Hippocampal formation (tissue), 2 donors: ENCODE measurements at regions not wholly inside any gene's neighbourhood (a gene's known extent, or its start where the extent isn't known, plus 50 kb on each side); places are given as distances from the start of the nearest gene placed in this dataset.

Experiments used
- DNase-seq, 2 donors: peaks; one replicate each; lab custom pipeline; 2025; lab: John Stamatoyannopoulos, UW

DNA sequence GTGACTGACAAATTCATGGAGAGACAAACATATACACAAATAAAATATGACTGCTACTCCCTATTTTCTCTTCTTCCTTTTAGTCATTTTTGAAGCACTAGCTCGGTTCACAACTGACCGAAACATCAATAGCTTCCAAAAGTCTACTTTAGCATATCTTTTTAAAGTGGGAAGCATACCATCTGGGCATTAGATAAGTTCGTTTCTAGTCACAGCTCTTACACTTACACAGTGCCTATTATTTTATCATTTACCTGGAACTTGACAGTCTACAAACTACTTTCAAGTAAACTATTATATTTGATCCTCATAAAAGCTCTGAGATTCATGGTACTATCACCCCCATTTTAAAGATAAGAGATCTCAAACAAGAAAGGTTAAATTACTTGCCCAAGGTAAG lies 458.5 kb downstream of the LMO7 start:
- DNase-seq = no peak

DNA sequence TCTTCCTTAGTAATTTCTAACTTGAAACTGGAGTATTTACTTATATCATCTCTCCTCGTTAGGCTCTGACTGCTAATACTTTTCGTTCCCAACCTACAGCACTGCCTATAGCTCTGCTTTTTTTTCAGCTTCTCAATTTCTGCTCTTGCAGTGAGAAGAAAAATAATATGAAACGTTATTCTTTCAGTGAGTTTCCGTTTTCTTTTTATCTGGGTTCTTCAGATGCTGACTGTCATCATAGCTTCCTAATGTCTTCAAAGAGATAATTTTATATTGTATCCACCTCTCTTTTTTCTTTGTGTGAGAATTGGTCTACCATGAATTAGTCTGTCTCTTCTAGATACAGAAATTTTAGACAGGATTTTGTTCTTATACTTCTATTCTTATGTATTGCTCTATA lies 454.9 kb downstream of the LMO7 start:
- DNase-seq = no peak

DNA sequence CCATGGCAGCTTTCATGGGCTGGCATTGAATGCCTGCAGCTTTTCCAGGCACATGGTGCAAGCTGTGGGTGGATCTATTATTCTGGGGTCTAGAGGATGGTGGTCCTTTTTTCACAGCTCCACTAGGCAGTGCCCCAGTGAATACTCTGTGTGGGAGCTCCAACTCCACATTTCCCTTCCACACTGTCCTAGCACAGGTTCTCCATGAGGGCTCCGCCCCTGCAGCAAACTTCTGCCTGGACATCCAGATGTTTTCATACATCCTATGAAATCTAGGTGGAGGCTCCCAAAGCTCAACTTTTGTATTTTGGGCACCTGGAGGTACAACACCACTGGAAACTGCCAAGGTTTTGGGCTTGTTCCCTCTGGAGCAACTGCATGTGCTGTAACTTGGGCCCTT lies 450.6 kb downstream of the LMO7 start:
- no peak for DNase-seq

DNA sequence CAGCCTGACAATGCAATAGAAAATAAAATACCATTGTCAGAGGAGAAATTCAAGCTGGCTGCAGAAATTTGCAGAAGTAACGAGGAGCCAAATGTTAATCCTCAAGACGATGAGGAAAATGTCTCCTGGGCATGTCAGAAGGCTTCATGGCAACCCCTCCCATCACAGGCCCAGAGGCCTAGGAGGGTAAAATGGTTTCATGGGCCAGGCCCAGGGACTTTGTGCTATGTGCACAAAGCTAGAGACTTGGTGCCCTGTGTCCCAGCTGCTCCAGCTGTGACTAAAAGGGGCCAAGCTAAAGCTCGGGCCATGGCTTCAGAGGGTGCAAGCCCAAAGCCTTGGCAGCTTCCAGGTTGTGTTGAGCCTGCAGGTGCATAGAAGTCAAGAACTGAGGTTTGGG lies 431.7 kb downstream of the LMO7 start:
- DNase-seq = no peak

DNA sequence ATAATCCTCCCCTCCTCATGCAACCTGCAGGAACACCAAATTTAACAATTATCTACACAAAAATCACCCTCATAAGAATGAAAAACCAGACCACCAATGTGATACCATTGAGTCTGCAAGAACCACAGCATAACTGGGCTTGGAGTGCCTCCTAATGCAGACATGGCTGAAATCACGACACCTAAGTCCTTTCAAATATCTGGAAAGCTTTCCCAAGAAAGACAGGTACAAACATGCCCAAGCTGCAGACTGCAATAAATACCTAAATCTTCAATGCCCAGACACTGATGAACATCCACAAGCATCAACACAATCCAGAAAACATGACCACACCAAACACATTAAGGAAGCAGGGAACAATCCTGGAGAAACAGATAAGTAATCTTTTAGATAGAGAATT lies 417.1 kb downstream of the LMO7 start:
- DNase-seq = no peak

DNA sequence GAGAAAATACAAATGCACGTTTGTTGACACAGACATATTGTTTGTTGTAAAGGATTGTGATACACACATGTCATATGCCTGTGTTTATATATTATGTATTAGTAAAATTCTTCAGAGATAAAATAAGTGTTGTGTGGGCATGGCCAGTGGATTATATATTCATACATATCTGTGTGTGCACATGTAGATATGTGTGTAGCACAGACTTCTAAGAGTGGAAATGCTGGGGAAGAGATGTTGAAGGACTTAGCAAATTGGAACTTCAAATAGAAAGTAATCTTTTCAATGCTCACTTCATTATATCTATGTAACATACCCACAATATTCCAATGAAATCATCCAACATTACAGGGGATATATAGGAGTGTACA lies 413.2 kb downstream of the LMO7 start:
- no peak for DNase-seq

DNA sequence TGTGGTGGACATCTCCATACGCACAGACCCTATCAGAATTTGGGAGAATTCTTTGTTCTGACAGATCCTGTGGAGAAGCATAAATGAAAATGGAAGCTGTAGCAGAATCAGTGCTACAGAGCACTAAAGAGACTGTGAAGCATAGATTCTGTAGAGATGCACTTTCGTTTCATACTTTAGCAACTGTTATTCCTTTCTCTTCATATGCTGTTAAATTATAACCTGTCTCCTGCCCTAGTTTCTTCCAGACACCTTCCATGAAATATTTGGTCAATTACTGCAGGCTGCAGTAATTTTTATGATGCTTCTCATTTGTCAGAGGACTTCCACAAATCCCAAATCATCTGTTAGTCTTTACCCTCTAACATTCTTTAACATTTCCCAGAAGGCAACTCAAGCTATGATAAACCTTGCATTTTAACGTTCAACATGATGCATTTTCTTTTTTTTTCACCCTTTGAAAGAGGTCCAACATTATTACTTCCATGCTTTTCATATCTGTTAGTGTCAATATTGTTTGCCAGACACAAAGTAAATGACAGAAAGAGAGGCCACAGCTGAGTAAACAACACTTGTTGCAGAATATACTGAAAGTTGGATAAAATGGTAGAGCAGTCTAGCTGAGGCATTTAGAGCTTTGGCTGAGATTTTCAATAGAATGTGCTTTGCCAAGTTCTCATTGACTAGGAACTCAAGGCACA lies 412.7 kb downstream of the LMO7 start:
- no peak for DNase-seq

DNA sequence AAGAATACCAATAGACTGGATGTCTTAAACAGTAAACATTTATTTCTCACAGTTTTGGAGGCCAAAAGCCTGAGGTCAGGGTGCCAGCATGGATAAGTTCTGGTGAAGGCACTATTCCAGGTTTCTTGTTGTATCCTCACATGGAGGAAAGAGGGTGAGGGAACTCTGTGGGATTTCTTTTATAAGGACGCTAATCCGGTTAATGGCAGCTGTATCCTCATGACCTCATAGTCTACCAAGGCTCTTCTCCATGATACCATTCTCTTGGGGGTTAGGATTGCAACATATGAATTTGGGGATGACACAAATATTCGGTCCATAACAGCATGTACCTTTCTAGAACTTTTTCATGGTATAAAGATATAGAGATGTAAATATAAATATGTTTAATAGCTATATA lies 412.0 kb downstream of the LMO7 start:
- no peak for DNase-seq

DNA sequence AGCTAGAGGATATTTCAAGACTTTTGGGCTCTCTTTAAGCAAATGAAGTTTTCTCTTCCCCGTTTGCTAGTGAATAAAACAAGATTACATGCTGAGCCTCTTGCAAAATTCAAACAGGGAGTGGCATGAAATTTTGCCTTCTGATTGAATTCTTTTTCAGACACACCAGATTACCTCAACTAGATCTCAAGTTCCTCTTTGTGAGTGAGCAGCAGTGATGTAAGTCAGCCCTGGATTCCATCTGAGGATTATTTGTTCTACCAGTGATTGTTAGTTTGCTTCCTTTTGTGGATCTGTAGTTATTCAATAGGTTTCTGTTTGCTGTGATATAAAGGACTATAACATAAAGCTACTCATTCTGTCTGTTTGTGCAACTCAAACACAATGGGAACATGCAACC lies 407.7 kb downstream of the LMO7 start:
- DNase-seq = no peak

DNA sequence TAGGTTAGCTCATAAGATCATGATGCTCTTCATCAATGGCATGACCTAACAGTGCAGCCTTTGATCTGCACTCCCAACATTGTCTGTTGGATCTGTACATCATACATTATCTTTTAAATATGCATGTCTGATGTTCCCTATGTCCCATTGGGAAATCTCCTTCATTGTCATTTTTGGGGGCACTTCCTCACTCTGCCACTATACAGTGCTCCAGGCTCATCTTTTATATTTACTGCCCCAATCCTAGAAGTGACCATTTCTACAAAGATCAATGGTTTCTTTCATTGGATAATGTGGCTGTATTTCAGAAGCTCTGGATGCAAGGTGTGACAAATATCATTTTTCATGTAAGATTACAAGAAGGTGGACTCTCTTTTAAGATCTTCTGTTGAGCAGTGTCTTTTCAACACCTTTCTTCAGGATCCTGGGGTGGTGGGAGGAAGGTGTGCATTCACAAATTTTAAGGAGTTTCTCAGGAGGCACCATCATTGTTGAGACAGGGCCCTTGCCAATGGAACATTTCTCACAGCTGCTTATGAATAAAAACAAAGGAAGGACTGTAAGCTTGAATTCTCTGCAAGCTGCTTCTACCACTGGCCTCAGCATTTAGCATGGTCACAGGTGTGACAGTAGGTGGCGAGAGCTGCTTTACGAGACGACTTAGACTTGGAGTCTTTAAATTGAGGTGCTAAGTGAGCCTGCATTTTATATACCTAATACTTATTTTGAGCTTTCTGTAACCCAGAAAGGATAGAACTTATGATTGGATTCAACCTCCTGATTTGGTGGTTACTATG lies 403.0 kb downstream of the LMO7 start:
- DNase-seq = no peak

DNA sequence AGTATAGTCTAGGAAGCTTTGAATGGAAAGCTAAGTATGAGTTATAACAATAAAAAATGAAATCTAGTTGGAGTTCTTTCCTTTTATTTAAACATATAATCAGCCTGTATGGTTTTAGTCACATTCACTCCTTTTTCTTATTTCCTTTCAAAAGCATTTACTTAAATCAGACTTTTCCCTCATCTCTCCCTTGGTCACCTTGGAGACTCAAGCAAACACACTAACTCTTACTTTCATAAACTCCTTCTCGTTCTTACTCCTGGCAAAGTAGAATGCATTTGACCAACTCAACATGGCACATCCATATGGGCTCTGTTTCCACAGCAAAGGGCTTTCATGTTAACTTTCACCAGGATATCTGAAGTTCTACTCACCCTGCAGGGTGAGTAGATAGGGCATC lies 400.0 kb downstream of the LMO7 start:
- DNase-seq = no peak

DNA sequence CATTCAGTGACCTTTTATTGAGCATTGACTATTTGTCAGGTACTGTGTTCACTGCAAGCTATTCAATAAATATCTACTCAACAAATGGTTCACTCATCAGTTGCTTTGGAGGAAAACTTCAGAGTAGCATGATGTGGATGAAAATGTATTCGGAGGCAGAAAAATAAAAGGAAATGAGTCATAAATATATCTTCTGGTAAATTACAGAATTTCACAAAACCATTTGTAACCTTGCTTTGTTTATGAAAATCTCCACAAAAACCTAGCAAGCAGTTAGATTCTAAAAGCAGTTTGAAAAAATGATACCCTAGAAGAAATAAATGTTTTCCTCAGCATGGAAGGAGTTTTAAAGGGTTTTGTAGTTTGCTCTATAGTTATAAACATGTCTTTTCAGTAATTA lies 399.6 kb downstream of the LMO7 start:
- DNase-seq = no peak

DNA sequence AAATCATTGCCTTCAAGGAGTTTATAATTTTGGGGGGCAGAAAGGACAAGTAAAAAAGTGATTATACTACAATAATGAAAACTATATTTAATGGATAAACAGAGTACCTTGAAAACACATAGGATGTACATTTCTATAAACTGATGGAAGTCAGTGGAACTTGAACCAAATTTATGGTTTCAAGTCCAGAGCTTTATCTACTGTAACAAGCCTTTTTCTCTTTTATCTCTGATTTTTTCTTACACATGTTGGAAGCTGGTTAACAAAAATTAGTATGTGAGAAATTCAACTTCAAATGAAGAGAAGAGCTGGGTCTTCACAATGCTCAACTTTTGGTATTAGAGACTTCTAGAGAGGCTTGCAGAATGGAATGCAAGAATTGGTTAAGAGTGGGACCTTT lies 393.6 kb downstream of the LMO7 start:
- DNase-seq = no peak

DNA sequence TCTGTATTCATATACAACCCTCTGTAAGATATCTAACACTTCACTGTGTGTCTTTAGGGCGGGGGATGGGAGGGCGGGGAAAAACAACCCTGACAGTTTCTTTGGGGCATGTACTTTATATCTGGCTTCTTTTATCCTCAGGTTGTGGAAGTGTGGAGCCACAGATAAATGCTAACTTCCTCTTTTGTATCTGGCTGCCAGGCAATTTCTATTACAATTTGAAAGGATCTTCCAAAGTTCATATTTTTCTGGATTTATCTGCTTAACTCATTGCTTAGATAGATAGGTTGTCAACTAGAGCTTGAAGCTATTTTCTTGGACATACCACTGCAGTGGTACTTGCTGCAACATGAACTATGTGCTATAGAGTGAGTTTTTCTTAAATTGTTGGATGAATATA lies 393.0 kb downstream of the LMO7 start:
- DNase-seq = no peak

DNA sequence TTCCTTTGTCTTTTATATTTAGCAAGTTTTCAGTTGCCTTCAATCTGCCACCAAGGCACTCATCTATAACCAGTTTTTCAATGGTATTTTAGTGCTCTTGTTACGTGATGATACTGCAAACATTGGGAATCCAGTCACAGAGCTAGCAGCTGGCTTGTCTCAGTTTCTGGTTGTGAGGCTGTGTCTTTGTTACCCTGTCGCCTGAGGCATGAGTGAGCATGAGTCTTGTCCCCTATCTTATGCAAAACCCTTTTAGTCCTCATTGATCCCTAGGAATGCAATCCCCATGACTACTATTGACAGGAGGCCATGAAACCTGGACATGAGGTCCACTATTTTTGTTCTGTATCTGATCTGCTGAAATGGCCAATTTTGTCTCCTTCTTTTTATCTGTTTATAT lies 391.0 kb downstream of the LMO7 start:
- DNase-seq = no peak

DNA sequence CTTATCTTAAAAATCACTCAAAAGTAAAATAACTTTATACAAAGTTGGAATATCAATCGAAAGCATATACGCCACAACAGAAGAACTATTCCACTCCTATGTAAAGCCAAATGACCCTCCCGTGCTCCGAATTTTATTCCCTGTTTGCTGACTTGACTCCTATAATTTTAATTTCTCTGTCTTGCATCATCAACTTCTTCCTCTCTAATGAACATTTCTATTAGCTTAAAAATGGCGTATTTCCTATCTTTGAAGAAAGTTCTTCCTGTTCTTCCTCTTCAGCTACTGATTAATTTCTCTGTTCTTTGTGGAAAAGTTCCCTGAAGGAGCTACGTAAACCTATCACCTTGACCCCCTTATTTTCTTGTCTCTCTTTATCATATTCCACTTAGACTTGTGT lies 389.3 kb downstream of the LMO7 start:
- DNase-seq = no peak

DNA sequence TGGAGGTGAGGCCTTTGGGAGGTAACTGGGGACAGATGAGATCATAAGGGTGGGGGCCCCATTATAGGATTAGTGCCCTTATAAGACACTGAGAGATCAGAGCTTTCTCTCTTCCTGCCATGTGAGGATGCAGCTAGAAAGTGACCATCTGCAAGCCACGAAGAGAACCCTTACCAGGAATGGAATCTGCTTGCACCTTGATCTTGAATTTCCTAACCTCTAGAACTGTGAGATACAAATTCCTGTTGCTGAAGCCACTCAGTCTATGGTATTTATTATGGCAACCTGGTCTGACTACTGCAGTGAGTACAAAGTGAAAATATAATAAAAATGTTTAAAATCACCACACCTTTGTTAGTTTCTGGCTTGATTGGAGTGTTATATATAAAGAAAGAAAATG lies 388.0 kb downstream of the LMO7 start:
- no peak for DNase-seq

DNA sequence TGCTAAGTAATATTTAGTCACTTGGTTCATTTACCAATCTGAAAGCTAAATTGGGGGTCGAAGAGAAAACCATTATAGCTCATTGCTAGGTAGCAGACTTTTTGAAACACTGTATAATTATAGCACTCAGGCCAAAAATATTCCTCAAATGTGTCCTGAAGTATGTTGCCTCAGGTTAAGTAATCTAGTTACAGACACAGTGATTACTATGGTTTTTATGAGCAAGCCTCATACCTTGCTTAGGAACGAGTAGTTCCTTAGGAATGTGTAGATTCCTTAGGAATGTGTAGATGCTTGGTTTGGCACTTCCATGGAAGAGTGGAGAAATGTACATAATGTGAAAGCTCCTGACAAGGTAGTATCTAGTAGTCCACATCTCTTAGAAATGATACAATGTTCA lies 387.5 kb downstream of the LMO7 start:
- no peak for DNase-seq

DNA sequence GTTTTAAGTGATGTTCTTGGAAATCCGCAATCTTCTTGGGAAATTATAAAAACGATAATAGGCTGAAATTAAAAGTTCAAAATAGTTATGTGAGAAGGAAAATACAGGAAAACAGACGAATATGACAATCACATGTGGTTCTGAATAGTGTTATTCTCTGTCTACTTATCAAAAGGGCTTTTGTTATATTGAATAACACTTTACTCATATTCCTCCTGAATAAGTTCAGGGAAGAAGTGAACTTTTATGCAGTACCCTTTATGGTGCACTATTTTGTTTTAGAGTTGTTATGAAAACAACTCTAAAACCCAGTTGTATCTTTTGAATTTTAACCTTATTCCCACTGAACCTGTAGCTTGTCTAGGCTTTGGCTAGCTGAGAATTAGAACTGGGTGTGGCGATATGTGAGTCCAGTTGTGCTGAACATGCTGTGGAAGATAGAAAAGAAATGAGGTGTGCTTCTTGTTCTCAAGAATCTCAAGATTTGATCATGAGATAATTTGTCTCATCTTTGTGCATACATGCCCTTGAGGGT lies 384.4 kb downstream of the LMO7 start:
- peak in 1 of 2 donors; percentile 28 for DNase-seq

DNA sequence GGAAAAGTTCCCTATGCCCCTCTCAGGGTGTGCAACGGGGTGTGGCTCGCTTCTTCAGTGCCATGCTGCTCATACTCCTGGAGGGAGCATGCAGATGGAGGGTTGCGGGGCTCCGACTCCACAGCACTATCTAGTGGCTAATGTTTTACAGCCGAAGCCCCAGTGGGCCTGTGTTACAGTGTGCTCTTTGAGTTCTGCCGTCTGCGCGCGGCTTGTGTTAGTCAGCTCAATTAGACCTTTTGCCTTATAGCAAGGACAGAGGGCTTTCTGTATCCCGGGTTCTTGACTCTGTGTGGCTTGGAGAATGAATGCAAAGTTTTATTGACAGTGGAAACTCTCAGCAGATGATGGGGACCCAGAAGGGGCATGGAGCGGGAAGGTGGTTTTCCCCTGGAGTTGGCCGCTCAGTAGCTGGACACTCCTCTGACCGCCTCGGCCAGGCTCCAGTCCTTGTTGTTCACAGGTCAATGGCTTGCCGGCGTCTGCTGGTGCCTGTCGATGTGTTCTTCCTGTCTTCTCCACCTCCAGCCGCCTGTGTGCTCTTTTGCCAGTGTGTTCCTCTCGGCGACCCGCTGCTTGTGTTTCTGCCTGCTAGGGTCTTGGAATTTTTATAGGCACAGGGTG lies 383.4 kb downstream of the LMO7 start:
- DNase-seq = peak; percentile 61 to 67

DNA sequence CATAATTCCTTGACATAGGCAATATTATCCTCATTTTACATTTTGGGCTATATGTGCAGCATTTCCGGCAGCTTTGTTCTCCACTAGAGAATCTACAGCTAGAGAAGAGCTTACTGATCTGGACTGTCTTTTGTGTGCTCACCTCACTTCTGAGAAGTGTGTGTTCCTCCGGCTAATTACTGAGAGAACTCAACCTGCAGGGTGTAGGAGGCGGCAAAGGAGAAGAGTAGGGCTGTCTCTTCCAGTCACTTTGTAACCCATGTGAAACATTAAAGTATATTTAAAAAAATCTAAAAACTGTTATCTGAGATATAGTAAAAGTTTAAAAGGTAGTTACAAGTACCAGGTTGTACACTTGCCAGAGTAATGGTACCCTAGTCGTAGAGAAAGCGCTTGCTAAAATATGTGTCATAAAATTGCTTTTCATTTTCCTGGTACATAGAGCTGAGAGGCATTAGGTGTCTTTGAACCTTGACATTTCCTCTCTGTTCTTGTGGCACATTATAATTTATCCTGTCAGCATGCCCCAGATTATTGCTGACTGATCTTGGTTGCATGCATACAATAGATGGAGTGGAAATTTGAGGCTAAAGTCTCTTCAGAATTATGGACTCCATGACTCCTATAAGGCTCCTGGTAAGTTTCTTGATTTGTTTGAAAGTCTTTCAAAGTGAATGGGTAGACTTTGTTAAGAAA lies 381.9 kb downstream of the LMO7 start:
- DNase-seq = no peak

DNA sequence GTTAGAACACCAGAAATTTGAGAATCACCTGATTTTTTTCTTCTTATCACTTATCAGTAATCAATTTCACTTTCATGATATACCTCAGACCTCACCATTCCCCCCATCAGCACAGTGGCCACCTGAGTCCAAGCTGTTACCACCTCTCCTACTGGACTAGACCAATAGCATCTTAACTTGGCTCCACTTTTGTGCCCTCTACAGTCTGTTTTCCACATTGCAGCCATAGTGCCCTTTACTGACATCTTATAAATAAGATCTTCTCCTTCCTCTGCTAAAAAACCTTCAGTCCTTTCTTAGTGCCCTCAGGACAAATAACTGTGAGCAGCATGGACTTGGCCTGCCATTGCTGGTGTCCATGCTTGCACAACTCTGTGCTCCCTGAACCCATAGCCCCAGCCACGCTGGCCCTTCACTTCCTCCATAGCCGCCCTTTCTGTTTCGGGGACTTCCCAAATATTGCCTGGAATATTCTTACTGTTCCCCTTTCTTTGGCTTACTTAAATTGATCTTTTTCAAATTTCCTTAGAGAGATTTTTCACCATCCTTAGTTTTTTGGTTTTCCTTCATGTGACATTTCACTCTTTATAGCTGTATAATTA lies 380.8 kb downstream of the LMO7 start:
- DNase-seq = no peak
